DND-41 (cell line): ENCODE measurements at regions not wholly inside any gene's neighbourhood (a gene's known extent, or its start where the extent isn't known, plus 50 kb on each side); places are given as distances from the start of the nearest gene placed in this dataset.

Experiments
- ATAC-seq: fragments of 200-7000 bp; cut with Tn5 transposase; 3 replicates; pipeline ENCODE4 v1.9.1; 2021; ENCODE audit warnings: low read depth; ENCODE audit not compliant: insufficient read depth
- DNase-seq: peaks from one replicate; pipeline ENCODE4 v3.0.0-alpha.2; 2020
- H2AFZ ChIP-seq: 2 replicates; pipeline ENCODE4 v1.6.0; 2012; ENCODE audit warnings: low read depth, low read length
- H3K27ac ChIP-seq: 2 replicates; pipeline ENCODE4 v1.5.1; 2012; ENCODE audit warnings: low read length, inconsistent platforms
- H3K27me3 ChIP-seq: fragments of 200-600 bp; sonication (generic); 2 replicates; pipeline ENCODE4 v1.6.0; 2012; ENCODE audit warnings: low read length, mild to moderate bottlenecking, inconsistent platforms; ENCODE audit not compliant: insufficient read depth, poor library complexity
- H3K36me3 ChIP-seq: 2 replicates; pipeline ENCODE4 v1.5.1; 2012; ENCODE audit warnings: low read length, inconsistent platforms; ENCODE audit not compliant: insufficient read depth
- H3K4me1 ChIP-seq: 2 replicates; pipeline ENCODE4 v1.5.1; 2012; ENCODE audit warnings: mild to moderate bottlenecking, low read length; ENCODE audit not compliant: insufficient read depth
- H3K4me2 ChIP-seq: 2 replicates; pipeline ENCODE4 v1.6.0; 2012; ENCODE audit warnings: mild to moderate bottlenecking, moderate library complexity, low read length, inconsistent platforms; ENCODE audit not compliant: insufficient read depth
- H3K4me3 ChIP-seq, 2 experiments: fragments of 200-600 bp in 1 of 2; shearing (Covaris generic) in 1 of 2; 2 replicates each; pipeline ENCODE4 v1.5.1; 2012 to 2016; ENCODE audit warnings: inconsistent platforms in 2 of 2, low read length in 2 of 2, mild to moderate bottlenecking in 2 of 2, low read depth in 1 of 2, moderate library complexity in 1 of 2
- H3K79me2 ChIP-seq: 2 replicates; pipeline ENCODE4 v1.6.0; 2012; ENCODE audit warnings: low read length, inconsistent platforms; ENCODE audit not compliant: insufficient read depth
- H3K9ac ChIP-seq: 2 replicates; pipeline ENCODE4 v1.6.0; 2012; ENCODE audit warnings: low read depth, mild to moderate bottlenecking, inconsistent platforms, low read length, moderate library complexity
- H3K9me3 ChIP-seq: 2 replicates; pipeline ENCODE4 v1.5.1; 2012; ENCODE audit warnings: low read length, moderate library complexity, mild to moderate bottlenecking, inconsistent platforms; ENCODE audit not compliant: insufficient read depth, severe bottlenecking
- H4K20me1 ChIP-seq: 2 replicates; pipeline ENCODE4 v1.6.0; 2012; ENCODE audit warnings: low read length; ENCODE audit not compliant: insufficient read depth
- CTCF ChIP-seq: IDR thresholded peaks from 2 replicates; pipeline ENCODE4 v1.5.1; 2012; ENCODE audit warnings: borderline replicate concordance, low read length, moderate library complexity, mild to moderate bottlenecking; ENCODE audit not compliant: poor library complexity, severe bottlenecking; ENCODE audit errors: extremely low read depth
- EZH2 ChIP-seq: IDR thresholded peaks from 3 replicates; pipeline ENCODE4 v1.6.1; 2012; ENCODE audit warnings: borderline replicate concordance, low read depth, mild to moderate bottlenecking, moderate library complexity, low read length, inconsistent platforms; ENCODE audit not compliant: severe bottlenecking

- TF ChIP-seq CTCF (no peak), EZH2 (no peak)
- DNase-seq: no peak
- H3K9me3 ChIP-seq: no peaks in the 10 kb centered on the region
- no peak overlapping the region for H3K9ac ChIP-seq
- H3K79me2 ChIP-seq: no peaks in the 10 kb centered on the region
- no peaks in the 10 kb centered on the region for H4K20me1 ChIP-seq
- ATAC-seq: no peak
- H3K4me2 ChIP-seq: no peak overlapping the region
- H2AFZ ChIP-seq: no peak overlapping the region
- no peaks in the 10 kb centered on the region for H3K27me3 ChIP-seq
- no peak overlapping the region for H3K27ac ChIP-seq
- no peaks in the 10 kb centered on the region for H3K4me1 ChIP-seq
- H3K4me3 ChIP-seq: no peak overlapping the region
- H3K36me3 ChIP-seq: no peaks in the 10 kb centered on the region
These were observed 790.4 kb downstream of the EPHA4 start for GRCh38 chr2:220781622-220782241.

GRCh38 chr2:220782609-220783113, 789.4 kb downstream of the EPHA4 start:
- Histone ChIP-seq H3K4me1 (no peaks in the 10 kb centered on the region), H3K9ac (no peak overlapping the region), H3K4me2 (no peak overlapping the region), H3K4me3 (no peak overlapping the region), H3K79me2 (no peaks in the 10 kb centered on the region), H3K9me3 (no peaks in the 10 kb centered on the region), H3K27me3 (no peaks in the 10 kb centered on the region), H2AFZ (no peak overlapping the region), H3K36me3 (no peaks in the 10 kb centered on the region), H3K27ac (no peak overlapping the region), H4K20me1 (no peaks in the 10 kb centered on the region)
- DNase-seq: no peak
- TF ChIP-seq CTCF (no peak), EZH2 (no peak)
- no peak for ATAC-seq

- H3K4me3 ChIP-seq: no peak overlapping the region
- no peak overlapping the region for H2AFZ ChIP-seq
- H3K4me2 ChIP-seq: no peak overlapping the region
- no peak overlapping the region for H3K9ac ChIP-seq
- no peaks in the 10 kb centered on the region for H4K20me1 ChIP-seq
- H3K27me3 ChIP-seq: no peaks in the 10 kb centered on the region
- H3K27ac ChIP-seq: no peak overlapping the region
- no peaks in the 10 kb centered on the region for H3K9me3 ChIP-seq
- ATAC-seq (no peak), DNase-seq (no peak)
- H3K4me1 ChIP-seq: no peaks in the 10 kb centered on the region
- no peaks in the 10 kb centered on the region for H3K36me3 ChIP-seq
- H3K79me2 ChIP-seq: no peaks in the 10 kb centered on the region
- TF ChIP-seq EZH2 (no peak), CTCF (no peak)
These were observed 788.4 kb downstream of the EPHA4 start for GRCh38 chr2:220783671-220784070.

GRCh38 chr2:220785178-220785577, 786.9 kb downstream of the EPHA4 start:
- H3K36me3 ChIP-seq: no peaks in the 10 kb centered on the region
- DNase-seq (no peak), ATAC-seq (no peak)
- no peak for TF ChIP-seq CTCF
- no peaks in the 10 kb centered on the region for H4K20me1 ChIP-seq
- H3K27me3 ChIP-seq: no peaks in the 10 kb centered on the region
- H3K27ac ChIP-seq: no peak overlapping the region
- no peak overlapping the region for H3K9ac ChIP-seq
- H3K79me2 ChIP-seq: no peaks in the 10 kb centered on the region
- no peaks in the 10 kb centered on the region for H3K9me3 ChIP-seq
- no peak overlapping the region for H3K4me3 ChIP-seq
- H3K4me2 ChIP-seq: no peak overlapping the region
- H2AFZ ChIP-seq: no peak overlapping the region
- H3K4me1 ChIP-seq: no peaks in the 10 kb centered on the region
